DMS153 treated with DMSO at 0.1 percent for 48 hours (cell line): ENCODE measurements at regions not wholly inside any gene's neighbourhood (a gene's known extent, or its start where the extent isn't known, plus 50 kb on each side); places are given as distances from the start of the nearest gene placed in this dataset.

Experiments
- DNase-seq: peaks from one replicate; lab custom pipeline; 2025; ENCODE audit not compliant: unreplicated experiment; lab: John Stamatoyannopoulos, UW

- no peak for DNase-seq
Measured at GRCh38 chr2:217152831-217153230, 293.0 kb upstream of the TNP1 start.

- DNase-seq: no peak
Measured at GRCh38 chr2:217151509-217152206, 291.8 kb upstream of the TNP1 start.

- DNase-seq: no peak
Measured at GRCh38 chr2:217150236-217150635, 290.4 kb upstream of the TNP1 start.

GRCh38 chr2:217149087-217149660, 289.3 kb upstream of the TNP1 start:
- no peak for DNase-seq

DNA sequence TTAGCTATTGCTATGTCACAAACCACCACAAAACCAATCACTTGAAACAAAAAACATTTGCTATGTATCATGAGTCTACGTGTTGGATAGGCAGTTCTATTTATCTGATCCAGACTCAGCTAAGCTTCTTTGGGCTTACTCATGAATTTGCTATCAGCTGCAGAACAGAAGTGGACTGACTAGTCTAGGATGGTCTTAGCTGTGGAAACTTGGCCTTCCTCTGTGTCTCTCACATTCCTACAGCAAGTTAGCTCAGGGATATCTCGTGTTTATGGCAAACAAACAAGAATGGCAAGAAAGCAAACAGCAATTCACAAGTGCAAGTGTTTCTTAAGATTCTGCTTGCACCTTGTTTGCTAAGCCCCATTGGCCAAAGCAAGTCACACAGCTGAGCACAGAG, 288.0 kb upstream of the TNP1 start:
- DNase-seq: no peak

DNA sequence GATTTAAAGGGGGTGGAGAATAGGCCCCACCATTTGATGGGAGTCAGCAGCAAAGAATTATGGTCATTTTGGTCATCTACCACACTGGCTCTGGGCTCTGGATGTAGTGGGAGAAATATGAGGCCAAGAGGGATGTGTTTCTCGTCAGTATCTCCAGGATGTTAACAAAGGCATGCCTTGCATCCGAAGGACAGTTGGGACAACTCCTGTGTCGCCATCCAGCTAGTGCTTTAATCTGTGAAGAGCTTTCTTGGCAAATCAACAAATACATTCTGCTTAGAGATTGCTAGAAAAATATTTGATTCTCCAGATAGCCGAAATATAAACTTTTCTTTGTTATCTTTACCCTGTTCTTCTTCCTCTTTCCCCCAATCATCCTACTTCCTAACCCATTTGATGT, 287.1 kb upstream of the TNP1 start:
- DNase-seq: no peak

DNA sequence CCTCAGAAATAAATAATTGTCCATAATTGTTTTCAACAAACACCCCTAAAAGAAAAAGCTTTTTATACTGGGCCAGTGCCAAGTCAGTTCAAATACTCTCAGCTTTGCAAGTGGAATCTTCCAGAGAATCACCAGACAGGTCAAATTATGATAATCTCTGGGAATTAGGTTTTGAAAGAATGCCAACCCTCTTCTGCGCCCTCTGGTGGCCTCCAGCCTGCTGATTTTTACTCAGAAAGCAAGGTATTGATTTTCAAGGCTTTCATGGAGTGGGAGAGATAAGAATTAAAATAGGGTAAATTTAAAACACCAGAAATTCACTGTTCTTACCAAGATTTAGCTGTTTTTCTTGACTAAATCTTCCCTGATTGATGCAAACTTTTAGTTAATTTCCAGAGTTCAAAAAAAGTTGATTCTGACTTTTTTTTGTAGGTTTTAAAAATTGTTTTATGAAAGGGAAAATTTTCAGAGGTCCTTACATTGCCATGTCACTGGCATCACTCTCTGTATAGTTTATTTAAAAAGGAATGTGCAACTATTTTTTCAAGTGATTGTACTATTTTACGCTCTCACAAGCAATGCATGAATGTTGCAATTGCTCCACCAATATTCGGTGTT, 282.9 kb upstream of the TNP1 start:
- no peak for DNase-seq

GRCh38 chr2:217138284-217138683, 278.4 kb upstream of the TNP1 start:
- no peak for DNase-seq

- peak; percentile 16 for DNase-seq
Measured at GRCh38 chr2:217127744-217128143, 267.9 kb upstream of the TNP1 start.

DNA sequence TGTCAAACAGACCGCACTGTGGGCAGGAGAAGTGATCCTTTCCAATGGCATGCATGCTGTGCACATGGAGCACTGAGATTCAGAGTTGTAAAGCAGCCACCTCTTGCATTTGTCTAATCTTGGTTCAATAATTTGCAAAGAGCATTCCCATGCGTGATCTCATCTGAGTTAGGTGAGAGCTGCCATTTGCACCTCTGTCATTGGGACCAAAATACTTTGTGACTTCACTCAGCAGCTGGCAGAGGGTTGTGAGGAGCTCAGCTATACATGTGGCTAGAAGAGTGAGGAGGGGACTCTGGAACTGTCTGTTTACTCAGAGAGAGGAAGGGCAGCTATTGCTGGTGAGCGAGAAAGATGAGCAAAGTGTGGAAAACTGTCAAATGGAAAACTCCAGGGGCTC, 265.1 kb upstream of the TNP1 start:
- no peak for DNase-seq

- no peak for DNase-seq
Measured at GRCh38 chr2:217124050-217124449, 264.2 kb upstream of the TNP1 start.

GRCh38 chr2:217121565-217121964, 261.7 kb upstream of the TNP1 start:
- DNase-seq: no peak

- DNase-seq: no peak
Measured at GRCh38 chr2:217120429-217120828, 260.6 kb upstream of the TNP1 start.

DNA sequence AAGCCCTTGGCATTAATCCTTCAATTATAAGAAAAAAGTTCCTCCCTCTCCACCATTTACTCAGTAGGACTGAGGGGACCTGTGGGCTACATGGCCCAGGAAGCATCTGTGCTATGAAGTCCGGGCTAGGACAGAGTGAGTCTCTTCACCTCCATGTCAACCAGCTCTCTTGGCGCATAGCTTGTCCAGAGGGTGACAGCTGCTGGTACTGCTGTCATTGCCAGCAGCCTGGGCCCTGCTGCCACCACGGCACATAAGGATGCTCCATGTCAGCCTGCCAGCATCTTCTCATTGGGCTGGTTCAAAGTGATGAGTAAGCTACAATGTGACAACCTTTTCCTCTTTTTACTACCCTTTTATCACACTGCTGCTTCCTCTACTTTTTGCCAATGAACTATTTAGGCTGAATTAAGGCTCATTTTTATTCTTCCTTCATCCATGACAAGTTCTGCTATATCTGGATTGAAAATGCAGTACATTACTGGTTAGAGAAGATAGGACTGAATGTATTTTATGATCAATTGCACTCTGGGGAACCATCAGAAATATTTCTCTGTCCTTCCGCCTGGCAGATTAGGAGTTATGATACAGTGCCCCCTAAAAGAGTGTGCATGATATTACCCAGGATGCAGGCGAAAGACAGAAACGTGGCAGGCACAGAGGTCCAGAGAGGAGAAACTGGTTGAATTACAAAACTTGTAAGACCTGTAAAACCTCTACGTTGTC, 258.9 kb upstream of the TNP1 start:
- no peak for DNase-seq

- no peak for DNase-seq
Measured at GRCh38 chr2:217117523-217117922, 257.7 kb upstream of the TNP1 start.

DNA sequence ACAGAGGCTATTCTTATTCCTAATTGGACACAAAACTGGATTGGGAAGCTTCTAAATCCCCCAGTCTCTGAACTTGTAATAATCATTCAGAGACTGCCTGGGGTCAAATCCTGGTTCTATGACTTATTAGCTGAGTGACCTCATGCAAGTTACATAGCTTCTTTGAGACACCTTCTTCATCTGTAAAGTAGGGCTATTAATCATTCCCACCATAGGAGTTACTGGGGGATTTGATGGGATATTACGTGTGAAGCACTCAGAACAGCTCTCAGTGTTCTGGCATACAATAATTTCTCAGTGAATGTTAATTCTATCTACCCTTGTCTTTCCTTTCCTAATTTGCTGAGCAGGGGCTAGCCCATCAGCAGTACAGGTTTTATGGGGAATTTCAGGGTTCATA, 256.7 kb upstream of the TNP1 start:
- no peak for DNase-seq

DNA sequence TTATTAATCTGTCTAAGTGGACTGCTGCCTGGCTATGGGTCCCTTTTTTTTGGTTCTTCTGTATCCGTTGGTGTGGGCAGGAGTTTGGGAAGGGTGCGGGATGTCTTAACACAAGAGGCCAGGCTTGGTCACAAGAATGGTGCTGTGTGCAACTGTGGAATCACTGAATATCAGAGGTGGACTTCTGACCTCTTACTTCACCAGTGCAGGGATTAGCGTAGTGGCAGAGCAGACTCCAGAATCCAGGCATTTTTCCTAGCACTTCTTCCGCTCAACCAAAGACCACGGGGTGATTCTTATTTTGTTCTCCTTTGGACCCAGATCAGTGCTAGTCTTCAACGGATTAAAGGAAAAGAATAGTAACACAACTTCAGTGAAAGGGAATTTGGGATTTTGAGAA, 254.3 kb upstream of the TNP1 start:
- DNase-seq: no peak

DNA sequence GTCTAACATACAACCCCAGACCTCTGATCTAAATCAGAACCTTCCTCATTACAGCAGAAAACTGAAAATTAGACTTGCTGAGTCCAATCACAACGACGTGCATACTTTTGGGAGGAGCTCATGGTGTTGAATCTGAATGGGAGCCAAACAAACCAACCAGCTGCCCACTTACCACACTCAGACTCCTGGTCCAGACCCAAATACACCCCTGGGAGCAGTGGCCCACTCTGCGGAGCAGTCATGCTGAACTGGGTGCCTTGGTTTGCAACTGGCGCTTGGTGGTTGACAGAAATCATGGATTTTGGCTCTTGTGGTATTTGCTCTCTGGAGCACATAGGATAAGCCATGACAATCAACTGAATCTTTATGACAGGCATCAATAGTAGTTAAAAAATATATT, 253.6 kb upstream of the TNP1 start:
- DNase-seq: no peak

- DNase-seq: no peak
Measured at GRCh38 chr2:217110550-217110949, 250.7 kb upstream of the TNP1 start.

DNA sequence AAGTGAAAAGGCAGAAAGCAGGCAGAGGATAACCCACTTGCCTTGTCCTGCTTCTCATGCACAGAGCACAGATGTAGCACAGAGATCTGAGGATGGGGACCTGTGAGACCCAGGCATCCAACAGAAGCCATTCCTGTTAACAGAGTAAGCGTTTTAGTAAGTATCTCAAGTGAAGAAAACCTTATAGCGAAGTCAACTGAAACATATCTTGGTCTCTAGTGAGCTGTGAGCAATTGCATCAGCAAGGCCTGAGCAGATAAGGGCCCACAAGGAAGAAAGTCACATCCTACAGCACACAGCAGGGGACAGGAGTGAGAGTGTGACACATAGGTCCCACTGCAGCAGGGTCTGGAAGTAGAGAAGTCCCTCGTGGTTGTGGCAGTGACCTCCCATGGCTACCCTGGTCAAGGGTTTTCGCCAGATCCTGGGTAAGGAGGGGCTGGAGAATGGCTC, 248.7 kb upstream of the TNP1 start:
- DNase-seq: no peak

- DNase-seq: no peak
Measured at GRCh38 chr2:217108086-217108485, 248.2 kb upstream of the TNP1 start.

- no peak for DNase-seq
Measured at GRCh38 chr2:217107480-217107879, 247.6 kb upstream of the TNP1 start.
